ENCODE measurements at regions not wholly inside any gene's neighbourhood (a gene's known extent, or its start where the extent isn't known, plus 50 kb on each side); places are given as distances from the start of the nearest gene placed in this dataset.
"Not testable (repeated sequence)": the region's sequence is repeated elsewhere in the genome, so short reads cannot be mapped to it uniquely, and the experiment has no call there.

- Histone ChIP-seq H3K36me3 (ENCODE audit: control insufficient read depth, insufficient read depth, low read length) (no peaks in the 10 kb centered on the region), H3K27me3 (replicated peaks; ENCODE audit: control insufficient read depth, insufficient read depth, low read length) (no peaks in the 10 kb centered on the region), H3K4me3 (replicated peaks; ENCODE audit: low read depth, low read length) (no peak overlapping the region)
- DNase-seq (ENCODE audit: extremely low read depth, insufficient read length): no peak
- TF ChIP-seq CTCF (IDR thresholded peaks at IDR 0.05; ENCODE audit: insufficient read depth, low read length, poor library complexity, severe bottlenecking): no peak
These were observed 400.7 kb upstream of the RORB start for GRCh38 chr9:74096420-74096819.

GRCh38 chr9:74100042-74100441 lies 397.1 kb upstream of the RORB start:
- TF ChIP-seq CTCF (IDR thresholded peaks at IDR 0.05; ENCODE audit: insufficient read depth, low read length, poor library complexity, severe bottlenecking): no peak
- Histone ChIP-seq H3K4me3 (replicated peaks; ENCODE audit: low read depth, low read length) (no peak overlapping the region), H3K27me3 (replicated peaks; ENCODE audit: control insufficient read depth, insufficient read depth, low read length) (no peaks in the 10 kb centered on the region), H3K36me3 (ENCODE audit: control insufficient read depth, insufficient read depth, low read length) (no peaks in the 10 kb centered on the region)
- DNase-seq (ENCODE audit: extremely low read depth, insufficient read length): no peak

- not testable (repeated sequence) for DNase-seq (ENCODE audit: extremely low read depth, insufficient read length); H3K27me3 ChIP-seq (replicated peaks; ENCODE audit: control insufficient read depth, insufficient read depth, low read length); H3K36me3 ChIP-seq (ENCODE audit: control insufficient read depth, insufficient read depth, low read length); H3K4me3 ChIP-seq (replicated peaks; ENCODE audit: low read depth, low read length)
These were observed 395.0 kb upstream of the RORB start for GRCh38 chr9:74102148-74102547.

- Histone ChIP-seq H3K4me3 (replicated peaks; ENCODE audit: low read depth, low read length) (no peak overlapping the region), H3K27me3 (replicated peaks; ENCODE audit: control insufficient read depth, insufficient read depth, low read length) (no peaks in the 10 kb centered on the region), H3K36me3 (ENCODE audit: control insufficient read depth, insufficient read depth, low read length) (no peaks in the 10 kb centered on the region)
- no peak for TF ChIP-seq CTCF (IDR thresholded peaks at IDR 0.05; ENCODE audit: insufficient read depth, low read length, poor library complexity, severe bottlenecking)
- DNase-seq (ENCODE audit: extremely low read depth, insufficient read length): no peak
These were observed 394.4 kb upstream of the RORB start for GRCh38 chr9:74102702-74103101.

GRCh38 chr9:74107692-74108091 lies 389.4 kb upstream of the RORB start:
- TF ChIP-seq CTCF (IDR thresholded peaks at IDR 0.05; ENCODE audit: insufficient read depth, low read length, poor library complexity, severe bottlenecking): no peak
- Histone ChIP-seq H3K36me3 (ENCODE audit: control insufficient read depth, insufficient read depth, low read length) (no peaks in the 10 kb centered on the region), H3K4me3 (replicated peaks; ENCODE audit: low read depth, low read length) (no peak overlapping the region), H3K27me3 (replicated peaks; ENCODE audit: control insufficient read depth, insufficient read depth, low read length) (no peaks in the 10 kb centered on the region)
- DNase-seq (ENCODE audit: extremely low read depth, insufficient read length): no peak

GRCh38 chr9:74115976-74116375 lies 381.2 kb upstream of the RORB start:
- H3K36me3 ChIP-seq (ENCODE audit: control insufficient read depth, insufficient read depth, low read length): no peaks in the 10 kb centered on the region
- no peak overlapping the region for H3K4me3 ChIP-seq (replicated peaks; ENCODE audit: low read depth, low read length)
- no peak for TF ChIP-seq CTCF (IDR thresholded peaks at IDR 0.05; ENCODE audit: insufficient read depth, low read length, poor library complexity, severe bottlenecking)
- H3K27me3 ChIP-seq (replicated peaks; ENCODE audit: control insufficient read depth, insufficient read depth, low read length): no peaks in the 10 kb centered on the region; the same call in 1 of the 2 replicates
- no peak for DNase-seq (ENCODE audit: extremely low read depth, insufficient read length)

All from GM06990 (cell line).